GM21526 (cell line): ENCODE measurements at regions not wholly inside any gene's neighbourhood (a gene's known extent, or its start where the extent isn't known, plus 50 kb on each side); places are given as distances from the start of the nearest gene placed in this dataset.

Source experiments
- ATAC-seq: cut with Tn5 transposase; IDR thresholded peaks from one replicate; pipeline ENCODE4 v1.9.1; 2021; ENCODE audit warnings: moderate library complexity; ENCODE audit not compliant: unreplicated experiment, low FRiP score

GRCh38 chr2:129764376-129765325, 214.8 kb upstream of the RAB6C start:
- no peak for ATAC-seq

GRCh38 chr2:129765326-129765677, 214.2 kb upstream of the RAB6C start:
- ATAC-seq, result no peak

GRCh38 chr2:129765678-129766351, 213.7 kb upstream of the RAB6C start:
- no peak for ATAC-seq

GRCh38 chr2:129766374-129766993, 213.0 kb upstream of the RAB6C start:
- no peak for ATAC-seq

- no peak for ATAC-seq
Measured at GRCh38 chr2:129767346-129768035, 212.0 kb upstream of the RAB6C start.

- no peak for ATAC-seq
Measured at GRCh38 chr2:129768036-129768386, 211.5 kb upstream of the RAB6C start.

GRCh38 chr2:129768485-129769184, 210.8 kb upstream of the RAB6C start:
- no peak for ATAC-seq

GRCh38 chr2:129769185-129769991, 210.1 kb upstream of the RAB6C start:
- ATAC-seq, result no peak

- ATAC-seq, result no peak
Measured at GRCh38 chr2:129771418-129772189, 207.9 kb upstream of the RAB6C start.

- ATAC-seq, result no peak
Measured at GRCh38 chr2:129772190-129772579, 207.3 kb upstream of the RAB6C start.

- no peak for ATAC-seq
Measured at GRCh38 chr2:129775952-129776653, 203.4 kb upstream of the RAB6C start.

GRCh38 chr2:129777146-129777545, 202.3 kb upstream of the RAB6C start:
- ATAC-seq, result no peak

GRCh38 chr2:129777762-129778583, 201.5 kb upstream of the RAB6C start:
- ATAC-seq, result no peak

GRCh38 chr2:129778584-129778877, 200.9 kb upstream of the RAB6C start:
- ATAC-seq, result no peak

GRCh38 chr2:129779783-129780182, 199.7 kb upstream of the RAB6C start:
- no peak for ATAC-seq

GRCh38 chr2:129780316-129781270, 198.9 kb upstream of the RAB6C start:
- no peak for ATAC-seq
